ENCODE measurements at regions not wholly inside any gene's neighbourhood (a gene's known extent, or its start where the extent isn't known, plus 50 kb on each side); places are given as distances from the start of the nearest gene placed in this dataset.

DNA sequence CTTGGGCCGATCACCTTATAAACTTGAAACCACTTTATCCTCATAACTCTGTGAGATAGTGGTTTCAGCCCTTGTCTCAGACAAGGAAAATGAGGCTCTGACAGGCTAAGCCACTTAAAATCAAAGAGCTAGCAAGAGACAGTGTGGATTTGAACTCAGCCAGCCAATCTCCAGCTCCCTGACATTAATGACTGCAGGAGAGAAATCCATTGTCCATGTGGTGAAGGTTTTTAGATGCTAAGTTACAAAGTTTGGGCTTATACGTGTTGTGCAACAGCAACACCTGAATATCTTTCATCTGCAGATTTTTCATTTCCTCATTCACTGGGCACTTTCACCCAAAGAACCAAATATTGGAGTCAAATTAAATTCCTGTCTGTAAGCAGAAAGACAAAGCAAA, 501.3 kb downstream of the GRIN2A start:
- no peak for TF ChIP-seq EZH2phosphoT487 (IDR thresholded peaks at IDR 0.05; ENCODE audit: borderline replicate concordance, low read length)
- TF ChIP-seq, protein P1, sequence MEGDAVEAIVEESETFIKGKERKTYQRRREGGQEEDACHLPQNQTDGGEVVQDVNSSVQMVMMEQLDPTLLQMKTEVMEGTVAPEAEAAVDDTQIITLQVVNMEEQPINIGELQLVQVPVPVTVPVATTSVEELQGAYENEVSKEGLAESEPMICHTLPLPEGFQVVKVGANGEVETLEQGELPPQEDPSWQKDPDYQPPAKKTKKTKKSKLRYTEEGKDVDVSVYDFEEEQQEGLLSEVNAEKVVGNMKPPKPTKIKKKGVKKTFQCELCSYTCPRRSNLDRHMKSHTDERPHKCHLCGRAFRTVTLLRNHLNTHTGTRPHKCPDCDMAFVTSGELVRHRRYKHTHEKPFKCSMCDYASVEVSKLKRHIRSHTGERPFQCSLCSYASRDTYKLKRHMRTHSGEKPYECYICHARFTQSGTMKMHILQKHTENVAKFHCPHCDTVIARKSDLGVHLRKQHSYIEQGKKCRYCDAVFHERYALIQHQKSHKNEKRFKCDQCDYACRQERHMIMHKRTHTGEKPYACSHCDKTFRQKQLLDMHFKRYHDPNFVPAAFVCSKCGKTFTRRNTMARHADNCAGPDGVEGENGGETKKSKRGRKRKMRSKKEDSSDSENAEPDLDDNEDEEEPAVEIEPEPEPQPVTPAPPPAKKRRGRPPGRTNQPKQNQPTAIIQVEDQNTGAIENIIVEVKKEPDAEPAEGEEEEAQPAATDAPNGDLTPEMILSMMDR (IDR thresholded peaks at IDR 0.05; ENCODE audit: low read depth, low read length, poor library complexity, severe bottlenecking) = no peak
- Histone ChIP-seq H3K4me1 (ENCODE audit: control insufficient read depth, low read length) (no peaks in the 10 kb centered on the region), H3K4me2 (ENCODE audit: low read length) (no peak overlapping the region), H3K9me3 (ENCODE audit: control insufficient read depth, insufficient read depth, low read length) (no peaks in the 10 kb centered on the region), H3K27me3 (ENCODE audit: control insufficient read depth, low read length) (no peaks in the 10 kb centered on the region), H3F3A (ENCODE audit: control insufficient read depth, insufficient read depth) (no peaks in the 10 kb centered on the region), H3K9me2 (replicated peaks; ENCODE audit: control insufficient read depth, low read length) (no peaks in the 10 kb centered on the region), H4K20me1 (ENCODE audit: control insufficient read depth, insufficient read depth, low read depth, low read length) (no peaks in the 10 kb centered on the region), H3K27ac (ENCODE audit: low read depth, low read length) (no peak overlapping the region), H3K79me2 (ENCODE audit: control insufficient read depth, low read length) (no peaks in the 10 kb centered on the region), H3K36me3 (ENCODE audit: control insufficient read depth, low read length) (no peaks in the 10 kb centered on the region), H3K4me3 (ENCODE audit: low read length) (no peak overlapping the region)

DNA sequence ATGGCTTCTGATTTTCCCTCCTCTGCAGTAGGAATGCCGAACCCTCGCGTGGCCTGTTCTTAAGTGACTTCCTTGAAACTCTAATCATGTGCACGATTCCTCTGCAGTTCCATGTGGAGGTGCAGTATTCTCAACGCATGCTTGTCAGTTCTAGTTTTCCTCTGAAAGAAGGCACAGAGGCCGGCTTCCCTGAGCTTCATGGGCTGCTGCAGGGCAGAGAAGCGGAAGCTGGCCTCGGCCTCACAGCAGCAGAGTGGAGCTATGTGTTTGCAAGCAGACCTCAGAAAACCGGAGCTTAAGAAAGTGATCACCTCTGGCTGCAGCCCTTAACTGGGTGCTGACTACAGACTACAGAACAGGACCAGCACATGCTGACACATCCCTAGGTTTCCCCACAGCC, 500.7 kb downstream of the GRIN2A start:
- Histone ChIP-seq H3K27ac (ENCODE audit: low read depth, low read length) (no peak overlapping the region), H3K27me3 (ENCODE audit: control insufficient read depth, low read length) (no peaks in the 10 kb centered on the region), H4K20me1 (ENCODE audit: control insufficient read depth, insufficient read depth, low read depth, low read length) (no peaks in the 10 kb centered on the region), H3K4me3 (ENCODE audit: low read length) (no peak overlapping the region), H3K36me3 (ENCODE audit: control insufficient read depth, low read length) (no peaks in the 10 kb centered on the region), H3K4me2 (ENCODE audit: low read length) (no peak overlapping the region), H3K9me3 (ENCODE audit: control insufficient read depth, insufficient read depth, low read length) (no peaks in the 10 kb centered on the region), H3K9me2 (replicated peaks; ENCODE audit: control insufficient read depth, low read length) (no peaks in the 10 kb centered on the region), H3K79me2 (ENCODE audit: control insufficient read depth, low read length) (no peaks in the 10 kb centered on the region), H3F3A (ENCODE audit: control insufficient read depth, insufficient read depth) (no peaks in the 10 kb centered on the region), H3K4me1 (ENCODE audit: control insufficient read depth, low read length) (no peaks in the 10 kb centered on the region)
- TF ChIP-seq EZH2phosphoT487 (IDR thresholded peaks at IDR 0.05; ENCODE audit: borderline replicate concordance, low read length) = no peak
- TF ChIP-seq, protein P1 (IDR thresholded peaks at IDR 0.05; ENCODE audit: low read depth, low read length, poor library complexity, severe bottlenecking) = no peak

DNA sequence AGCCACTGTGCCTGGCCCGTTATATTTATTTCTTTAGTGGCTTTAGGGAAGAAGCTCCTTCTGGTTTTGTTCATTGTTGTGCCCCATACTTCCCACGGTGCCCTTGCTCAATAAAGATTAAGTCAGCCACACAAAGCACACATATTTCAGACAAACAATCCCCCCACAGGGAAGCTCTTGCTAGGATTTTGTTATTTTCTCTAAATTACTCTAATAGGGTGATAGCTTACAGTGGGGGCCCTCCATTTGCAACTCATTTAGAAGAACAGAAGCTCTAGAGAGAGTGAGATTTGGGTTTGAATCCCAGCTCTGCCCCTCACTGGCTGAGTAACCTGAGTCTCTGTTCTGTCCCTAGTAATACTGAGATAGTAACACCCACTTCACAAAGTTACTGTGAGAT, 499.9 kb downstream of the GRIN2A start:
- no peaks in the 10 kb centered on the region for H3F3A ChIP-seq (ENCODE audit: control insufficient read depth, insufficient read depth)
- no peaks in the 10 kb centered on the region for H3K79me2 ChIP-seq (ENCODE audit: control insufficient read depth, low read length)
- H3K9me3 ChIP-seq (ENCODE audit: control insufficient read depth, insufficient read depth, low read length) = no peaks in the 10 kb centered on the region
- no peak overlapping the region for H3K4me2 ChIP-seq (ENCODE audit: low read length)
- H3K36me3 ChIP-seq (ENCODE audit: control insufficient read depth, low read length) = no peaks in the 10 kb centered on the region
- H3K4me3 ChIP-seq (ENCODE audit: low read length) = no peak overlapping the region
- H3K27ac ChIP-seq (ENCODE audit: low read depth, low read length) = no peak overlapping the region
- H4K20me1 ChIP-seq (ENCODE audit: control insufficient read depth, insufficient read depth, low read depth, low read length) = no peaks in the 10 kb centered on the region
- no peaks in the 10 kb centered on the region for H3K27me3 ChIP-seq (ENCODE audit: control insufficient read depth, low read length)
- TF ChIP-seq, protein P1 (IDR thresholded peaks at IDR 0.05; ENCODE audit: low read depth, low read length, poor library complexity, severe bottlenecking) = no peak
- no peak for TF ChIP-seq EZH2phosphoT487 (IDR thresholded peaks at IDR 0.05; ENCODE audit: borderline replicate concordance, low read length)
- no peaks in the 10 kb centered on the region for H3K4me1 ChIP-seq (ENCODE audit: control insufficient read depth, low read length)
- no peaks in the 10 kb centered on the region for H3K9me2 ChIP-seq (replicated peaks; ENCODE audit: control insufficient read depth, low read length)

DNA sequence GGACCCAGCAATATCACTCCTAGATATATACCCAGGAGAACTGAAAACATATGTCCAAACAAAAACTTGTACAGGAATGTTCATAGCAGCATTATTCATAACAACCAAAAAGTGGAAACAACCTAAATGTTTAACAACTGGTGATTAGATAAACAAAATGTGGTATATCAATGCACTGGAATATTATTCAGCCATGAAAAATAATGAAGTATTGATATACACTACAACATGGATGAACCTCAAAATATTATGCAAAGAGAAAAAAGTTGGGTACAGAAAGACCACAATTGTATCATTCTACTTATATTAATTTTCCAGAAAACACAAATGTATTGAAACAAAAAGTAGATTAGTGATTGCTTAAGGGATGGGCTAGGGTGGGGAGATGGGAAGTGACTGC, 498.6 kb downstream of the GRIN2A start:
- Histone ChIP-seq H3K79me2 (ENCODE audit: control insufficient read depth, low read length) (no peaks in the 10 kb centered on the region), H3K9me2 (replicated peaks; ENCODE audit: control insufficient read depth, low read length) (no peaks in the 10 kb centered on the region), H3F3A (ENCODE audit: control insufficient read depth, insufficient read depth) (no peaks in the 10 kb centered on the region), H3K27me3 (ENCODE audit: control insufficient read depth, low read length) (no peaks in the 10 kb centered on the region), H4K20me1 (ENCODE audit: control insufficient read depth, insufficient read depth, low read depth, low read length) (no peaks in the 10 kb centered on the region), H3K4me2 (ENCODE audit: low read length) (no peak overlapping the region), H3K36me3 (ENCODE audit: control insufficient read depth, low read length) (no peaks in the 10 kb centered on the region), H3K4me1 (ENCODE audit: control insufficient read depth, low read length) (no peaks in the 10 kb centered on the region), H3K27ac (ENCODE audit: low read depth, low read length) (no peak overlapping the region), H3K9me3 (ENCODE audit: control insufficient read depth, insufficient read depth, low read length) (no peaks in the 10 kb centered on the region), H3K4me3 (ENCODE audit: low read length) (no peak overlapping the region)
- TF ChIP-seq, protein P1 (IDR thresholded peaks at IDR 0.05; ENCODE audit: low read depth, low read length, poor library complexity, severe bottlenecking) = no peak
- TF ChIP-seq EZH2phosphoT487 (IDR thresholded peaks at IDR 0.05; ENCODE audit: borderline replicate concordance, low read length) = no peak

Measured in DOHH2 (cell line).